ENCODE measurements at regions not wholly inside any gene's neighbourhood (a gene's known extent, or its start where the extent isn't known, plus 50 kb on each side); places are given as distances from the start of the nearest gene placed in this dataset.

- no peak for TF ChIP-seq POU2F2 (IDR thresholded peaks at IDR 0.05; ENCODE audit: low read depth, low read length)
- TF ChIP-seq SPI1 (IDR thresholded peaks at IDR 0.05; ENCODE audit: low read depth, low read length) = no peak
- TF ChIP-seq POLR2AphosphoS5 (IDR thresholded peaks at IDR 0.05; ENCODE audit: low read depth, low read length) = no peak
- TF ChIP-seq PAX5 (IDR thresholded peaks at IDR 0.05; ENCODE audit: insufficient read depth, low read length, severe bottlenecking) = no peak
- no peak for TF ChIP-seq TAF1 (IDR thresholded peaks at IDR 0.05; ENCODE audit: low read depth, low read length)
- no peak for TF ChIP-seq POLR2A (IDR thresholded peaks at IDR 0.05; ENCODE audit: low read depth, low read length)
- DNase-seq (ENCODE audit: insufficient read length, low spot score) (no peak), FAIRE-seq (no peak)
These were observed 83.8 kb upstream of the PIWIL1 start for GRCh38 chr12:130253866-130254265.

- DNase-seq (ENCODE audit: insufficient read length, low spot score) = no peak
- FAIRE-seq = no peak
- no peak for TF ChIP-seq TAF1 (IDR thresholded peaks at IDR 0.05; ENCODE audit: low read depth, low read length)
- no peak for TF ChIP-seq PAX5 (IDR thresholded peaks at IDR 0.05; ENCODE audit: insufficient read depth, low read length, severe bottlenecking)
- TF ChIP-seq POLR2A (IDR thresholded peaks at IDR 0.05; ENCODE audit: low read depth, low read length) = no peak
- TF ChIP-seq SPI1 (IDR thresholded peaks at IDR 0.05; ENCODE audit: low read depth, low read length) = no peak
- no peak for TF ChIP-seq POLR2AphosphoS5 (IDR thresholded peaks at IDR 0.05; ENCODE audit: low read depth, low read length)
- no peak for TF ChIP-seq POU2F2 (IDR thresholded peaks at IDR 0.05; ENCODE audit: low read depth, low read length)
These were observed 83.0 kb upstream of the PIWIL1 start for GRCh38 chr12:130254461-130255276.

- no peak for DNase-seq (ENCODE audit: insufficient read length, low spot score)
- FAIRE-seq = no peak
- TF ChIP-seq POU2F2 (IDR thresholded peaks at IDR 0.05; ENCODE audit: low read depth, low read length) (no peak), POLR2AphosphoS5 (IDR thresholded peaks at IDR 0.05; ENCODE audit: low read depth, low read length) (no peak), PAX5 (IDR thresholded peaks at IDR 0.05; ENCODE audit: insufficient read depth, low read length, severe bottlenecking) (no peak), TAF1 (IDR thresholded peaks at IDR 0.05; ENCODE audit: low read depth, low read length) (no peak), SPI1 (IDR thresholded peaks at IDR 0.05; ENCODE audit: low read depth, low read length) (no peak), POLR2A (IDR thresholded peaks at IDR 0.05; ENCODE audit: low read depth, low read length) (no peak)
These were observed 78.8 kb upstream of the PIWIL1 start for GRCh38 chr12:130258863-130259262.

- no peak for FAIRE-seq
- no peak for TF ChIP-seq POU2F2 (IDR thresholded peaks at IDR 0.05; ENCODE audit: low read depth, low read length)
- no peak for TF ChIP-seq SPI1 (IDR thresholded peaks at IDR 0.05; ENCODE audit: low read depth, low read length)
- TF ChIP-seq TAF1 (IDR thresholded peaks at IDR 0.05; ENCODE audit: low read depth, low read length) = no peak
- TF ChIP-seq PAX5 (IDR thresholded peaks at IDR 0.05; ENCODE audit: insufficient read depth, low read length, severe bottlenecking) = no peak
- no peak for TF ChIP-seq POLR2AphosphoS5 (IDR thresholded peaks at IDR 0.05; ENCODE audit: low read depth, low read length)
- TF ChIP-seq POLR2A (IDR thresholded peaks at IDR 0.05; ENCODE audit: low read depth, low read length) = no peak
- DNase-seq (ENCODE audit: insufficient read length, low spot score) = no peak
These were observed 74.7 kb upstream of the PIWIL1 start for GRCh38 chr12:130263025-130263424.

GRCh38 chr12:130263996-130264395 lies 73.7 kb upstream of the PIWIL1 start:
- FAIRE-seq (no peak), DNase-seq (ENCODE audit: insufficient read length, low spot score) (no peak)
- TF ChIP-seq POLR2AphosphoS5 (IDR thresholded peaks at IDR 0.05; ENCODE audit: low read depth, low read length) (no peak), SPI1 (IDR thresholded peaks at IDR 0.05; ENCODE audit: low read depth, low read length) (no peak), POU2F2 (IDR thresholded peaks at IDR 0.05; ENCODE audit: low read depth, low read length) (no peak), POLR2A (IDR thresholded peaks at IDR 0.05; ENCODE audit: low read depth, low read length) (no peak), TAF1 (IDR thresholded peaks at IDR 0.05; ENCODE audit: low read depth, low read length) (no peak), PAX5 (IDR thresholded peaks at IDR 0.05; ENCODE audit: insufficient read depth, low read length, severe bottlenecking) (no peak)

GRCh38 chr12:130266751-130267150 lies 70.9 kb upstream of the PIWIL1 start:
- FAIRE-seq (no peak), DNase-seq (ENCODE audit: insufficient read length, low spot score) (no peak)
- TF ChIP-seq POU2F2 (IDR thresholded peaks at IDR 0.05; ENCODE audit: low read depth, low read length) = no peak
- TF ChIP-seq PAX5 (IDR thresholded peaks at IDR 0.05; ENCODE audit: insufficient read depth, low read length, severe bottlenecking) = no peak
- TF ChIP-seq POLR2AphosphoS5 (IDR thresholded peaks at IDR 0.05; ENCODE audit: low read depth, low read length) = no peak
- TF ChIP-seq TAF1 (IDR thresholded peaks at IDR 0.05; ENCODE audit: low read depth, low read length) = no peak
- no peak for TF ChIP-seq SPI1 (IDR thresholded peaks at IDR 0.05; ENCODE audit: low read depth, low read length)
- TF ChIP-seq POLR2A (IDR thresholded peaks at IDR 0.05; ENCODE audit: low read depth, low read length) = no peak

- TF ChIP-seq POLR2AphosphoS5 (IDR thresholded peaks at IDR 0.05; ENCODE audit: low read depth, low read length) = no peak
- TF ChIP-seq TAF1 (IDR thresholded peaks at IDR 0.05; ENCODE audit: low read depth, low read length) = no peak
- no peak for TF ChIP-seq SPI1 (IDR thresholded peaks at IDR 0.05; ENCODE audit: low read depth, low read length)
- no peak for TF ChIP-seq POLR2A (IDR thresholded peaks at IDR 0.05; ENCODE audit: low read depth, low read length)
- TF ChIP-seq PAX5 (IDR thresholded peaks at IDR 0.05; ENCODE audit: insufficient read depth, low read length, severe bottlenecking) = no peak
- no peak for TF ChIP-seq POU2F2 (IDR thresholded peaks at IDR 0.05; ENCODE audit: low read depth, low read length)
- FAIRE-seq = no peak
- DNase-seq (ENCODE audit: insufficient read length, low spot score) = no peak
These were observed 57.5 kb upstream of the PIWIL1 start for GRCh38 chr12:130280231-130280630.

GRCh38 chr12:130280742-130281141 lies 56.9 kb upstream of the PIWIL1 start:
- FAIRE-seq (no peak), DNase-seq (ENCODE audit: insufficient read length, low spot score) (no peak)
- TF ChIP-seq POU2F2 (IDR thresholded peaks at IDR 0.05; ENCODE audit: low read depth, low read length) = no peak
- no peak for TF ChIP-seq TAF1 (IDR thresholded peaks at IDR 0.05; ENCODE audit: low read depth, low read length)
- no peak for TF ChIP-seq PAX5 (IDR thresholded peaks at IDR 0.05; ENCODE audit: insufficient read depth, low read length, severe bottlenecking)
- no peak for TF ChIP-seq POLR2AphosphoS5 (IDR thresholded peaks at IDR 0.05; ENCODE audit: low read depth, low read length)
- no peak for TF ChIP-seq POLR2A (IDR thresholded peaks at IDR 0.05; ENCODE audit: low read depth, low read length)
- no peak for TF ChIP-seq SPI1 (IDR thresholded peaks at IDR 0.05; ENCODE audit: low read depth, low read length)

- TF ChIP-seq TAF1 (IDR thresholded peaks at IDR 0.05; ENCODE audit: low read depth, low read length) = no peak
- no peak for TF ChIP-seq POLR2A (IDR thresholded peaks at IDR 0.05; ENCODE audit: low read depth, low read length)
- no peak for TF ChIP-seq SPI1 (IDR thresholded peaks at IDR 0.05; ENCODE audit: low read depth, low read length)
- TF ChIP-seq POLR2AphosphoS5 (IDR thresholded peaks at IDR 0.05; ENCODE audit: low read depth, low read length) = no peak
- no peak for TF ChIP-seq POU2F2 (IDR thresholded peaks at IDR 0.05; ENCODE audit: low read depth, low read length)
- TF ChIP-seq PAX5 (IDR thresholded peaks at IDR 0.05; ENCODE audit: insufficient read depth, low read length, severe bottlenecking) = no peak
- no peak for DNase-seq (ENCODE audit: insufficient read length, low spot score)
- FAIRE-seq = no peak
These were observed 56.4 kb upstream of the PIWIL1 start for GRCh38 chr12:130281153-130281799.
